GM18870 (cell line): ENCODE measurements at regions not wholly inside any gene's neighbourhood (a gene's known extent, or its start where the extent isn't known, plus 50 kb on each side); places are given as distances from the start of the nearest gene placed in this dataset.

ENCODE experiments used
- ATAC-seq: cut with Tn5 transposase; IDR thresholded peaks from one replicate; pipeline ENCODE4 v1.9.1; 2021; ENCODE audit warnings: moderate library complexity; ENCODE audit not compliant: unreplicated experiment

DNA sequence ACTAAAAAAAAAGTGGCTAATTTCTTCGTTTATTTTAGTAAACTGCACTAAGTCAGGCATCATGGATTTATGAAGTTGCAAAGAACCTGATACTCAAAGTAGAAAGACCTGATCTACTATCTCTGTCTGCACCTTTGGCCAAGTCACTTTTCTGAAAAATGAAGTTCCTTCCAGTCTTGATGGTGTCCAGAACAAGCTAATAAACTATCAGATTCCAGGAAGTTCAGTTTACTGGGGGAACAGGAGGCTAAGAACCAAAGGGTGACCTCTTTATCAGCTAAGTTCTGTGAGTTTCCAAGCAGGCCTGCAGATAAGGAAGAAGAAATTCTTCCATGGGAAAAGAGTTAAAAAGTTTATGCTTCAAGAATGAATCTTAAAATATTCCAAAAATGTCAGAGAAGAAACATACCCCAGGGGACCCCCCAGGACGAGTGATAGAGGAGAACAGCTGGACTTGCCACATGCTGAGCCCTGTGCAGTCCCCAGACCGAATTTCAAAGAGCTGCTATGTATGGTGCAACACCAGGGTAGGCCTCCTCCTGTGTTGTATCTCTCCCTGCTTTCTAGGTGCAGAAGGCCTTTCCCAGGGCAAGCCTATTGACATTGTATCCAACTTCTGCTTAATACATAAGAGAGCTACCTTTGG lies 72.8 kb upstream of the FGGY start:
- ATAC-seq: no peak

DNA sequence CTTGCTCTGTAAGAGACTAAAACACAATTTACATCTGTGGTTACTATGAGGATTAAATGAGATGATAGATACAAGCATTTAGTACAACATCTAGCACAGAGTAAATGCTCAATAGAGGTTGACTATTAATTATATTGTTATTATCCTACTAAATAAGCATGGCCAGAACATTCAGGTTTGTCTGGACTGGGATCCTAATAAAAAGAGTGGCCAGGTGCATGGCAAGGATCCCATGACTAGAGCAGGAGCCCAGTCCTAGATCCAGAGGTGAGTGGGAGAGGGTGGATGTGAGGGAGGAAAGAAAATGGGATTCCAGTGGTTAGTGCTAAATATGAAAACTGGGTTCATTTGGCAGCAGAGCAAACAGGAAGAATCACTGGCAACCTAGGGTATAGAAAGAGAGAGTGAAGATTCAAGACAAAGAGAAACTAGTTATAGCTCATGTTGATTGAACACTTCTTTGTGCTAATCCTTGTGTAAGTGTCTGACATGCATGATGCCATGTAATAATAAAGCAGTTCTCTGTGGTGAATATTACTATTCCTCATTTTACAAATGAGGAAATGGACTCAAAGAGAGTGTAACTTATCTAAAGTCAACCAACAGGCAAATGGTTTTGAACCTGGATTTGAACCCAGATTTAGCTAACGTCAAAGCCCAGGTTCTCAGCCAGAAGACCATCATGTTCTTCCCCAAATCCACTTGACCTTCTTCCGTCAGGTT lies 71.1 kb upstream of the FGGY start:
- ATAC-seq: no peak

DNA sequence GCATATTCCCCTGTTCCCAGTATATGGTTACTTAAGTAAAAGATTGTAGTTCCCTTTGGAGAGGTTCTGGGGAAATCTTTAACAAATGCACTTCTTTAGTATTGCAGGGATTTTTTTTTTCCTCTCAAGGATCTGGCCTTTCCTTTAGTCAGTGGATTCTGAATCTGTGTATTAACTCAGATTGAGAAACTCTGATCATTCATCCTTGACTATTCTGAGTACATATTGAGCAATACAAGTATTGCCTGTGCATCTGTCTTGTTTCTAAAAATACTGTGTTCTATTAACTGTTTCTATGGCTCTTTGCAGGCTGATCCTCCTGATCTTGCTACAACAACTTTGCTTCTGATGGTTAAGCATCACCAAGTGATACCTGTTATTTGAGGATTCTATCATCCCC lies 67.8 kb upstream of the FGGY start:
- no peak for ATAC-seq

DNA sequence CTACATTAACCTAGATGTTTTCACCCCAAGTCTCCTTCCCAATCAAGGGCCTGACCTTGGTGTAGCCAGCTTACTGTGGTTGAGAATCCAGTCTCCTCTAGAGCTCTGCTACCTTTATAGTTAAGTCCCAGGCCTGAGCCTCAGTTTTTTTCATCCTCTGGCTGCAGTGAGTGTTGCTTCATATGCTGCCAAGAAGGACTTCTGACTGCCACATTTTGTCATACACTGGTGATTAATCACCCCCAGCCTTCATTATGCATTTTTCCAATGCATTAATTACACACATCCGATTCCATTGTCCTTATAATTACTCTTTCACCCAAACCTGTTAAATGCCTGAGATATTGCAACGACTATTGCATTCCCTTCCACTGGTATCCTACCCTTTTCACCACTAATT lies 66.3 kb upstream of the FGGY start:
- no peak for ATAC-seq

- ATAC-seq: no peak
These were observed 64.7 kb upstream of the FGGY start for GRCh38 chr1:59232216-59232615.

- ATAC-seq: no peak
These were observed 63.5 kb upstream of the FGGY start for GRCh38 chr1:59233444-59233843.

- no peak for ATAC-seq
These were observed 60.0 kb upstream of the FGGY start for GRCh38 chr1:59236721-59237545.

DNA sequence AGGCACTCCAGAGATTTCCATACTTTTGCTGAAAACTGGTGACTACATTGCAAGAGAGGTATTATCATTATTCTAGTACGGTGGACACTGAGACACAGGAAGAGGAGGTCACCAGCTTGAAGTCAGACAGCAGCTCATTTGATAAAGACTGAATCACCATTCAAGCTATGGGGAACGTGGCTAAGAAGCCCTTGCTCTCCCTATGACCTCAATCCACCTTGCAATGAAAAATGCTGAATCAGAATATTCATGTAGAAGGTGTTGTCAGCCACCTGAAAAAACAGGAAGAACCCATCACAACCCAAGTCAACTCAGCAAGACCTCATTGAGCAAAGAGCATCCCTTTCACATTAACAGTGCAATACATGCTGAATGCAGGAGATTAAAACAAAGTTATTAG lies 59.0 kb upstream of the FGGY start:
- no peak for ATAC-seq

DNA sequence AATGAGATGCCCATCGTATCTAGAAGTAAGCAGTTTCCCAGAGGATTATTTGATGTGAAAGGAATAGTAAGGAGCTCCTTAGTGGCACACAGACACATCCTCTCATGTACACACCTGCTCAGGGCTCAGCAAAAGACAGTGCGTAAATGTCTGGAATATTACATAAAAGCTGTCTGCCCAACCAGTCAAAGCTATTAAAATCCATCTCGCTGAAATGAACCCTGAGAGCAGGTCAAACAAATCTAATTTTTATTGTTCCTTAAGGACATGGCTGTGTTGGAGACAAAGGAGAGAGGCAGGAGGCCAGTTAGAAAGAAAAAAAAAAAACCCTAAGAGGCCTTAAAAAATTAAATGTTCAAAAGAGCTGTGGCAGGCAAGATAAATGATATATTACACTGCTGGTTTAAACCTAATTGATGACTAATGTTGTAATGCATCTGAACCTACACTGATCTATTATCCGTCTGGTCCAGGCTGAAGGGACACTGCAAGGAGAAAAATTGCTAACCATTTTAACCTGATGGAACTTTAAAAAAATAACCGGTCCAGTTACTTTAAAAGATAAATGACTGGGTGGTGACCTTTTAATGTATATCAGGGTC lies 58.5 kb upstream of the FGGY start:
- no peak for ATAC-seq

- ATAC-seq: no peak
These were observed 57.9 kb upstream of the FGGY start for GRCh38 chr1:59238993-59239392.

DNA sequence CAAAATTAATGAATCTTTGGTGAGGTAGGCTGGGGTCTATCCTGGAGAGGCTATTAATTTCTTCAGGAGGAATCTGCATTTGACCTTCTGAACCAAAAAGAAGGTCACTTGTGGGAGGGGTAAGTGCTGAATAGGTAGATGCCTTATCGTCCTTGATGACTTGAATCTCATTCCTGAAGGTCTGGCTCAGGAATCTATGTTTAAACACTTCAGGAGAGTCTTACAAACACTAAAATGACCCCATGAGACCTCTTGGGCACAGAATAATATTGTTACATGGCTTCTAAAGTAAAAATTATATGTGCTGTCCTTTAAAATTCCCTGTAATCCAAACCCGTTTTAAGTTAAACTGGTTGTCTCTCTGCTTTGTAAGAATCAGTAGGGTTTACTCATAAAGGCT lies 55.0 kb upstream of the FGGY start:
- no peak for ATAC-seq

GRCh38 chr1:59242370-59242769 lies 54.5 kb upstream of the FGGY start:
- no peak for ATAC-seq

DNA sequence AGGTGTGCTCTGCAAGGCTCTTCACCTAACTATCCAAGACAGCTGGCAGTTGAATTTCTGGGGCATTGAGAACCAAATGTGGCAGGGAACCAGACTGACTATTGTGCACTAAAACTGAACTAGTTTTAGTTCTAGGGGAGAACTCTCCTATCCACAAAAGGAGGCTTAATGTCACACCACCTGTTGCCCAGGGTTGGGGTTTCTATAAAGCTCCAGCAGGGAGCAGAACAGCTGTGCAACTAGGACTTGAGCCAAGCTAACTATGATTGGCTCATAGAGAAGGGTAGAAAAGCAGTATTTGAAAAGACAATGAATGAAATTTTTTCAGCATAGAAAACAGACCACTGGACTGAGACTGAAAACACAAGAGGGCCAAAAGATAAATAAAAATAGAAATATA lies 53.3 kb upstream of the FGGY start:
- ATAC-seq: no peak

- no peak for ATAC-seq
These were observed 52.9 kb upstream of the FGGY start for GRCh38 chr1:59243978-59244377.

DNA sequence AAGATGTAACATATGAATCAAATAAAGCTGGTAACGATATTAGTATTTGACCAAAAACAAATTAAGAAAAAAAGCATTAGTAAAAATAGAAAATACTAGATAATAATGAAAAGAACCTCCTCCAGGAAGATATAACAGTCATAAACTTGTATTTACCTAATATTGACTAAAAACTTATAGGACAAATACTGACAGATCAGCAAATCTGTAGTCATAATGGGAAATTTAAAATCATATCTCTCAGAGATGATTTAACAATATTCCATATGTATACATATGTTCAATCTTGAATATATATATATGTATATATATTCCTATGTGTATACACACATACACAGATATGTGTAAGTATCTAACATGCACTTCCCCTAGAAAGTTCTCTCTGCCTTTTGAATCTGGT lies 52.0 kb upstream of the FGGY start:
- no peak for ATAC-seq
